HCT116 (cell line): ENCODE measurements at regions not wholly inside any gene's neighbourhood (a gene's known extent, or its start where the extent isn't known, plus 50 kb on each side); places are given as distances from the start of the nearest gene placed in this dataset.

Experiments used
- ATAC-seq: fragments of 200-7000 bp; cut with Tn5 transposase; 2 replicates; pipeline ENCODE4 v1.9.1; 2020; ENCODE audit warnings: mild to moderate bottlenecking, moderate library complexity
- BruUV-seq: library from RNA; stranded (reverse); fragments of 400-500 nt; replicated peaks from 2 replicates; lab custom pipeline; 2021; lab: Mats Ljungman, UMichigan
- CTCF ChIA-PET: fragments of 300-600 bp; sonication (Branson Sonifier 250); formaldehyde crosslinking; loops from one replicate; lab custom pipeline; 2021; ENCODE audit warnings: antibody characterized with exemption; lab: Charles Lee
- POLR2A ChIA-PET: fragments of 300-600, 350-600 bp; sonication (Branson Sonifier 250); formaldehyde crosslinking; loops from one replicate; lab custom pipeline; 2021; ENCODE audit warnings: antibody characterized with exemption; lab: Charles Lee
- RAD21 ChIA-PET, 2 experiments: fragments of 300-600 bp; sonication (Branson Sonifier 250); formaldehyde crosslinking; loops; one replicate each; lab custom pipeline; 2023; ENCODE audit warnings: low total read pairs in 2 of 2; ENCODE audit not compliant: uncharacterized antibody in 2 of 2, unreplicated experiment in 2 of 2, low non-redundant PET in 1 of 2; lab: Charles Lee
- DNase-seq: peaks from one replicate; pipeline ENCODE4 v3.0.0-alpha.2; 2010; ENCODE audit warnings: low read depth, low spot score
- H2AFZ ChIP-seq: fragments of 200-600 bp; shearing (Covaris generic), sonication (generic); 2 replicates; pipeline ENCODE4 v1.6.1; 2017; ENCODE audit warnings: low read depth, mixed run types, mixed read lengths, antibody characterized with exemption, low read length; ENCODE audit not compliant: poor library complexity, severe bottlenecking
- H3K27ac ChIP-seq: 2 replicates; pipeline ENCODE4 v1.5.1; 2012; ENCODE audit warnings: low read depth, low read length
- H3K27me3 ChIP-seq: fragments of 200-600 bp; sonication (generic); 2 replicates; pipeline ENCODE4 v1.6.1; 2016; ENCODE audit warnings: mixed run types, low read length, mixed read lengths; ENCODE audit not compliant: insufficient read depth
- H3K36me3 ChIP-seq, 2 experiments: fragments of 200-500 bp in 1 of 2; fragments of 200-600 bp in 1 of 2; sonication (Bioruptor generic) in 1 of 2; sonication (generic) in 1 of 2; 2 replicates each; pipeline versions ENCODE4 v1.5.1 to v1.6.1; 2014 to 2016; ENCODE audit warnings: low read length in 2 of 2, inconsistent platforms in 1 of 2, mixed read lengths in 1 of 2, mixed run types in 1 of 2; ENCODE audit not compliant: insufficient read depth in 2 of 2, control insufficient read depth in 1 of 2
- H3K4me1 ChIP-seq, 2 experiments: fragments of 200-600 bp in 1 of 2; sonication (generic) in 1 of 2; 2 replicates each; pipeline versions ENCODE4 v1.5.1 to v1.6.1; 2012 to 2017; ENCODE audit warnings: low read length in 2 of 2, inconsistent platforms in 1 of 2, mild to moderate bottlenecking in 1 of 2, mixed read lengths in 1 of 2, mixed run types in 1 of 2, moderate library complexity in 1 of 2; ENCODE audit not compliant: insufficient read depth in 2 of 2, control insufficient read depth in 1 of 2
- H3K4me2 ChIP-seq: fragments of 200-600 bp; sonication (generic); 2 replicates; pipeline ENCODE4 v1.6.1; 2017; ENCODE audit warnings: mixed run types, low read length, mixed read lengths
- H3K4me3 ChIP-seq, 2 experiments: fragments of 200-600 bp in 1 of 2; sonication (generic) in 1 of 2; replicated peaks in 1 of 2; 2 replicates each; pipeline ENCODE4 v1.5.1; 2011 to 2016; ENCODE audit warnings: low read length in 2 of 2, control low read depth in 1 of 2, low read depth in 1 of 2, mild to moderate bottlenecking in 1 of 2, mixed read lengths in 1 of 2, mixed run types in 1 of 2
- H3K79me2 ChIP-seq: fragments of 200-600 bp; sonication (generic); 2 replicates; pipeline ENCODE4 v1.6.1; 2017; ENCODE audit warnings: mild to moderate bottlenecking, mixed run types, low read length, moderate library complexity, mixed read lengths; ENCODE audit not compliant: insufficient read depth
- H3K9ac ChIP-seq: fragments of 200-600 bp; sonication (generic); 2 replicates; pipeline ENCODE4 v1.6.1; 2016; ENCODE audit warnings: low read length, mixed read lengths
- H3K9me2 ChIP-seq: fragments of 200-600 bp; sonication (generic), shearing (Covaris generic); 2 replicates; pipeline ENCODE4 v1.6.1; 2017; ENCODE audit warnings: mixed run types, mild to moderate bottlenecking, moderate library complexity; ENCODE audit not compliant: insufficient read depth
- H3K9me3 ChIP-seq, 2 experiments: fragments of 200-500 bp in 1 of 2; fragments of 200-600 bp in 1 of 2; sonication (Bioruptor generic) in 1 of 2; sonication (generic) in 1 of 2; 2 replicates each; pipeline ENCODE4 v1.6.1; 2014 to 2017; ENCODE audit warnings: low read length in 2 of 2, mixed read lengths in 2 of 2, inconsistent platforms in 1 of 2, low read depth in 1 of 2, mild to moderate bottlenecking in 1 of 2, mixed run types in 1 of 2, moderate library complexity in 1 of 2; ENCODE audit not compliant: control insufficient read depth in 1 of 2, insufficient read depth in 1 of 2
- H4K20me1 ChIP-seq: fragments of 200-600 bp; sonication (generic), shearing (Covaris generic); 2 replicates; pipeline ENCODE4 v1.6.1; 2017; ENCODE audit warnings: mixed run types, mild to moderate bottlenecking, moderate library complexity; ENCODE audit not compliant: insufficient read depth
- ELF1 ChIP-seq: IDR thresholded peaks from 2 replicates; pipeline ENCODE4 v1.6.1; 2012; ENCODE audit warnings: low read depth, borderline replicate concordance
- JUND ChIP-seq: IDR thresholded peaks from 2 replicates; pipeline ENCODE4 v1.6.1; 2012
- POLR2AphosphoS5 ChIP-seq: IDR thresholded peaks from 2 replicates; pipeline ENCODE4 v1.6.1; 2011; ENCODE audit warnings: mild to moderate bottlenecking, low read depth, low read length, moderate library complexity
- SIN3A ChIP-seq: IDR thresholded peaks from 2 replicates; pipeline ENCODE4 v1.6.1; 2012; ENCODE audit warnings: low read depth
- SP1 ChIP-seq: IDR thresholded peaks from 2 replicates; pipeline ENCODE4 v1.6.1; 2012; ENCODE audit warnings: low read depth
- ZFX ChIP-seq: fragments of 450-650 bp; IDR thresholded peaks from 2 replicates; pipeline ENCODE4 v1.6.1; 2017
- ZNF274 ChIP-seq: fragments of 200-500 bp; sonication (Bioruptor generic); IDR thresholded peaks from 2 replicates; pipeline ENCODE4 v1.6.1; 2014; ENCODE audit warnings: mild to moderate bottlenecking, low read depth, low read length, inconsistent platforms
- intact Hi-C: fragments of 100-400 bp; cut with micrococcal nuclease; formaldehyde crosslinking; loops from 2 replicates; pipeline ENCODE4 v1.10.0; 2022
- TF ChIP-seq, protein P1 (sequence below): IDR thresholded peaks from 2 replicates; pipeline ENCODE4 v1.6.1; 2012
- TF ChIP-seq, protein P2 (sequence below): IDR thresholded peaks from 2 replicates; pipeline ENCODE4 v1.6.1; 2012
- TF ChIP-seq, protein P3 (sequence below): IDR thresholded peaks from 2 replicates; pipeline ENCODE4 v1.6.1; 2012; ENCODE audit warnings: low read depth

DNA sequence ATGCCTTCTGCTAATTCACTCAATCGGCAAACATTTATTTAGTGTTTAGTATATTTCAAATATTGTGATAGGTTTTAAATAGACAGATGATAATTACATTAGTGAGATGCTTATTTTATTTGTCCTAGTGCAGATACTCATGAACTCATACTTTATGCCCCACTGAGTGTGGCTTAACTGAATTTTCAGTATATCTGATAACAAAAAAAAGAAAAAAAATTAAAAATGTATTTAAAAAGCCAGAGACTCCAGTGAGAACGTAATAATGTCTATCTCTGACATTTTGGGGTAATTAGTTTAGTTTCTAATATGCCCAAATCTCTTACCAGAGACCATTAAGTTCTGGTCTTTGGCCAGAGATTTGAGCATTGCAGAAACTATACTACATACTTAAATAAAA lies 332.6 kb upstream of the CHORDC1 start:
- no peak for ATAC-seq
- H2AFZ ChIP-seq, result no peak overlapping the region
- no peak for DNase-seq
- H3K4me3 ChIP-seq, result no peak overlapping the region
- peaks cover 14% of the 10 kb centered on the region in 2 experiments; a peak in 2 of 4 replicates for H3K9me3 ChIP-seq
- H3K79me2 ChIP-seq, result no peaks in the 10 kb centered on the region
- intact Hi-C loops, result no loop called here
- H3K4me1 ChIP-seq, result no peaks in the 10 kb centered on the region
- POLR2A ChIA-PET, result no interaction called here
- H3K9me2 ChIP-seq, result no peaks in the 10 kb centered on the region
- RAD21 ChIA-PET, result no interaction called here
- CTCF ChIA-PET, result no interaction called here
- no TSS peak for BruUV-seq
- H3K27me3 ChIP-seq, result no peaks in the 10 kb centered on the region
- H3K4me2 ChIP-seq, result no peak overlapping the region
- H3K27ac ChIP-seq, result no peak overlapping the region
- no peaks in the 10 kb centered on the region for H4K20me1 ChIP-seq
- no peak for TF ChIP-seq ELF1
- no peak for TF ChIP-seq SP1
- TF ChIP-seq, protein P1, sequence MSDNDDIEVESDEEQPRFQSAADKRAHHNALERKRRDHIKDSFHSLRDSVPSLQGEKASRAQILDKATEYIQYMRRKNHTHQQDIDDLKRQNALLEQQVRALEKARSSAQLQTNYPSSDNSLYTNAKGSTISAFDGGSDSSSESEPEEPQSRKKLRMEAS, result no peak
- TF ChIP-seq POLR2AphosphoS5, result no peak
- no peak for TF ChIP-seq ZNF274
- TF ChIP-seq, all 23 proteins: peak for 0
- Histone ChIP-seq H3K36me3 (no peaks in the 10 kb centered on the region), H3K9ac (no peak overlapping the region)

DNA sequence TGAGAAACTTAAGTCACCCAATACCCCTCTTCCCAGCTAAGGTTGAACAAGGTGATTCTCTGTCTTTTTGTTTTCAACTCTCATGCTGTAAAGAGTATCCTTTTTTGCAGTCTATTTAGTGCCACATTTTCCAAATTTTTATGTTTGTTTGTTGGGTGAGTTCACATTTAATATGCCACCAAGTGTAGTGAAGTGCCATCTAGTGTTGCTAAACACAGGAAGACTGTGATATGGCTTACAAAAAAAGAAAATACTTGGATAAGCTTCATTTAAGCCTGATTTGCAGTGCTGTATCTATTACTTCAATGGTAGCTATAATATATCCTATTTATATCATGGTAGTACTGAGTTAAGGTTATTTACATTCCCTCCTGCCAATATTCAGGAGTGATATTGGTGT lies 319.2 kb upstream of the CHORDC1 start:
- no peak overlapping the region for H3K27ac ChIP-seq
- peaks cover under 1 to 22% of the 10 kb centered on the region in 2 experiments; a peak in 2 of 4 replicates for H3K9me3 ChIP-seq
- H3K4me1 ChIP-seq, result no peaks in the 10 kb centered on the region
- TF ChIP-seq JUND, result no peak
- no peak for TF ChIP-seq SIN3A
- TF ChIP-seq, protein P2, sequence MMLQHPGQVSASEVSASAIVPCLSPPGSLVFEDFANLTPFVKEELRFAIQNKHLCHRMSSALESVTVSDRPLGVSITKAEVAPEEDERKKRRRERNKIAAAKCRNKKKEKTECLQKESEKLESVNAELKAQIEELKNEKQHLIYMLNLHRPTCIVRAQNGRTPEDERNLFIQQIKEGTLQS, result no peak
- TF ChIP-seq, protein P3, sequence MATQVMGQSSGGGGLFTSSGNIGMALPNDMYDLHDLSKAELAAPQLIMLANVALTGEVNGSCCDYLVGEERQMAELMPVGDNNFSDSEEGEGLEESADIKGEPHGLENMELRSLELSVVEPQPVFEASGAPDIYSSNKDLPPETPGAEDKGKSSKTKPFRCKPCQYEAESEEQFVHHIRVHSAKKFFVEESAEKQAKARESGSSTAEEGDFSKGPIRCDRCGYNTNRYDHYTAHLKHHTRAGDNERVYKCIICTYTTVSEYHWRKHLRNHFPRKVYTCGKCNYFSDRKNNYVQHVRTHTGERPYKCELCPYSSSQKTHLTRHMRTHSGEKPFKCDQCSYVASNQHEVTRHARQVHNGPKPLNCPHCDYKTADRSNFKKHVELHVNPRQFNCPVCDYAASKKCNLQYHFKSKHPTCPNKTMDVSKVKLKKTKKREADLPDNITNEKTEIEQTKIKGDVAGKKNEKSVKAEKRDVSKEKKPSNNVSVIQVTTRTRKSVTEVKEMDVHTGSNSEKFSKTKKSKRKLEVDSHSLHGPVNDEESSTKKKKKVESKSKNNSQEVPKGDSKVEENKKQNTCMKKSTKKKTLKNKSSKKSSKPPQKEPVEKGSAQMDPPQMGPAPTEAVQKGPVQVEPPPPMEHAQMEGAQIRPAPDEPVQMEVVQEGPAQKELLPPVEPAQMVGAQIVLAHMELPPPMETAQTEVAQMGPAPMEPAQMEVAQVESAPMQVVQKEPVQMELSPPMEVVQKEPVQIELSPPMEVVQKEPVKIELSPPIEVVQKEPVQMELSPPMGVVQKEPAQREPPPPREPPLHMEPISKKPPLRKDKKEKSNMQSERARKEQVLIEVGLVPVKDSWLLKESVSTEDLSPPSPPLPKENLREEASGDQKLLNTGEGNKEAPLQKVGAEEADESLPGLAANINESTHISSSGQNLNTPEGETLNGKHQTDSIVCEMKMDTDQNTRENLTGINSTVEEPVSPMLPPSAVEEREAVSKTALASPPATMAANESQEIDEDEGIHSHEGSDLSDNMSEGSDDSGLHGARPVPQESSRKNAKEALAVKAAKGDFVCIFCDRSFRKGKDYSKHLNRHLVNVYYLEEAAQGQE, result no peak
- TF ChIP-seq ZFX, result no peak
- ATAC-seq (no peak), DNase-seq (no peak)
- no peak overlapping the region for H3K9ac ChIP-seq
- intact Hi-C loops, result no loop called here
- H3K9me2 ChIP-seq, result no peaks in the 10 kb centered on the region
- ChIA-PET RAD21 (no interaction called here), POLR2A (no interaction called here), CTCF (no interaction called here)
- H3K36me3 ChIP-seq, result no peaks in the 10 kb centered on the region
- H3K4me2 ChIP-seq, result no peak overlapping the region
- H4K20me1 ChIP-seq, result no peaks in the 10 kb centered on the region; the same call in 1 of the 2 replicates
- no peak overlapping the region for H3K4me3 ChIP-seq
- no peaks in the 10 kb centered on the region for H3K79me2 ChIP-seq
- no peaks in the 10 kb centered on the region for H3K27me3 ChIP-seq
- H2AFZ ChIP-seq, result no peak overlapping the region
- no TSS peak for BruUV-seq
